ENCODE measurements at regions not wholly inside any gene's neighbourhood (a gene's known extent, or its start where the extent isn't known, plus 50 kb on each side); places are given as distances from the start of the nearest gene placed in this dataset.
A peak's percentile ranks its signal among the peaks of the same experiment; 100 is the strongest.
"Not testable (repeated sequence)": the region's sequence is repeated elsewhere in the genome, so short reads cannot be mapped to it uniquely, and the experiment has no call there.

- TF ChIP-seq CTCF (IDR thresholded peaks at IDR 0.05) (no peak), POLR2A (IDR thresholded peaks at IDR 0.05) (no peak)
- peak in 1 of 2 donors; percentile 74 for DNase-seq (ENCODE audit: low spot score in 2 of 2)
- intact Hi-C loops (cut with DNase I; ENCODE audit: low total_unique reads), result no loop called here
- H3K4me3 ChIP-seq (ENCODE audit: low read depth, poor library complexity, severe bottlenecking), result no peak overlapping the region
- 19 to 22% methylated on average over 1 of the region's 1 CpG for WGBS, 2 donors
These were observed 61.7 kb downstream of the CALM1 start for GRCh38 chr14:90458536-90458935.

GRCh38 chr14:90460136-90460535 lies 63.3 kb downstream of the CALM1 start:
- WGBS, 2 donors, result 88 to 95% methylated on average over 5 of the region's 5 CpGs
- TF ChIP-seq CTCF (IDR thresholded peaks at IDR 0.05) (no peak), POLR2A (IDR thresholded peaks at IDR 0.05) (no peak)
- no peak overlapping the region for H3K4me3 ChIP-seq (ENCODE audit: low read depth, poor library complexity, severe bottlenecking)
- peak in 1 of 2 donors; percentile 43 for DNase-seq (ENCODE audit: low spot score in 2 of 2)
- intact Hi-C loops (cut with DNase I; ENCODE audit: low total_unique reads), result no loop called here

- peak in 1 of 2 donors; percentile 15 for DNase-seq (ENCODE audit: low spot score in 2 of 2)
- no peak overlapping the region for H3K4me3 ChIP-seq (ENCODE audit: low read depth, poor library complexity, severe bottlenecking)
- intact Hi-C loops (cut with DNase I; ENCODE audit: low total_unique reads), result no loop called here
- WGBS, 2 donors, result 86 to 92% methylated on average over 6 of the region's 6 CpGs
- TF ChIP-seq POLR2A (IDR thresholded peaks at IDR 0.05) (no peak), CTCF (IDR thresholded peaks at IDR 0.05) (no peak)
These were observed 64.6 kb downstream of the CALM1 start for GRCh38 chr14:90461425-90461824.

GRCh38 chr14:90464481-90464880 lies 67.7 kb downstream of the CALM1 start:
- no peak overlapping the region for H3K4me3 ChIP-seq (ENCODE audit: low read depth, poor library complexity, severe bottlenecking)
- intact Hi-C loops (cut with DNase I; ENCODE audit: low total_unique reads), result no loop called here
- no peak for TF ChIP-seq CTCF (IDR thresholded peaks at IDR 0.05)
- no peak for TF ChIP-seq POLR2A (IDR thresholded peaks at IDR 0.05)
- 87 to 88% methylated on average over 4 of the region's 4 CpGs for WGBS, 2 donors
- peak in 1 of 2 donors; percentile 54 for DNase-seq (ENCODE audit: low spot score in 2 of 2)

- intact Hi-C loops (cut with DNase I; ENCODE audit: low total_unique reads), result no loop called here
- no peak for DNase-seq (ENCODE audit: low spot score in 2 of 2)
- TF ChIP-seq CTCF (IDR thresholded peaks at IDR 0.05), result no peak
- TF ChIP-seq POLR2A (IDR thresholded peaks at IDR 0.05), result no peak
- WGBS, 2 donors, result 71 to 81% methylated on average over 4 of the region's 4 CpGs
- no peak overlapping the region for H3K4me3 ChIP-seq (ENCODE audit: low read depth, poor library complexity, severe bottlenecking)
These were observed 70.7 kb downstream of the CALM1 start for GRCh38 chr14:90467501-90467900.

GRCh38 chr14:90469416-90469815 lies 72.6 kb downstream of the CALM1 start:
- intact Hi-C loops (cut with DNase I; ENCODE audit: low total_unique reads); H3K4me3 ChIP-seq (ENCODE audit: low read depth, poor library complexity, severe bottlenecking); DNase-seq (ENCODE audit: low spot score in 2 of 2): not testable (repeated sequence)
- 90 to 95% methylated on average over 2 of the region's 2 CpGs for WGBS, 2 donors
